IMR-90 (cell line): ENCODE measurements at regions not wholly inside any gene's neighbourhood (a gene's known extent, or its start where the extent isn't known, plus 50 kb on each side); places are given as distances from the start of the nearest gene placed in this dataset.

Source experiments
- ATAC-seq: fragments of 200-7000 bp; cut with Tn5 transposase; 2 replicates; pipeline ENCODE4 v1.9.1; 2020; ENCODE audit warnings: low read depth, mild to moderate bottlenecking, moderate library complexity
- BruUV-seq: library from RNA; stranded (reverse); fragments of 400-500 nt; replicated peaks from 2 replicates; lab custom pipeline; 2021; lab: Mats Ljungman, UMichigan
- CTCF ChIA-PET: fragments of 300-600 bp; formaldehyde crosslinking; extraction: SDS; loops from one replicate; lab custom pipeline; 2021; ENCODE audit warnings: antibody characterized with exemption; lab: Yijun Ruan, JAX
- POLR2A ChIA-PET: fragments of 300-600 bp; sonication (Branson Sonifier 250); formaldehyde crosslinking; loops from one replicate; lab custom pipeline; 2022; ENCODE audit warnings: antibody characterized with exemption; ENCODE audit not compliant: unreplicated experiment; lab: Charles Lee
- DNase-seq: peaks from one replicate; pipeline ENCODE4 v3.0.0; 2013
- H2AFZ ChIP-seq: replicated peaks from 2 replicates; pipeline ENCODE3; 2013; ENCODE audit warnings: low read length, mild to moderate bottlenecking; ENCODE audit not compliant: poor library complexity
- H2AK5ac ChIP-seq: 2 replicates; pipeline ENCODE4 v1.6.1; 2013; ENCODE audit warnings: low read depth, low read length, inconsistent platforms
- H2AK9ac ChIP-seq: replicated peaks from 2 replicates; pipeline ENCODE3; 2013; ENCODE audit warnings: mild to moderate bottlenecking, low read depth, low read length, moderate library complexity; ENCODE audit not compliant: poor library complexity
- H2BK120ac ChIP-seq: 2 replicates; pipeline ENCODE4 v1.6.1; 2013; ENCODE audit warnings: low read depth, low read length, inconsistent platforms
- H2BK15ac ChIP-seq: 3 replicates; pipeline ENCODE4 v1.6.1; 2013; ENCODE audit warnings: low read depth, low read length, inconsistent platforms
- H2BK20ac ChIP-seq: 2 replicates; pipeline ENCODE4 v1.6.1; 2013; ENCODE audit warnings: low read depth, mild to moderate bottlenecking, inconsistent platforms, low read length, moderate library complexity
- H2BK5ac ChIP-seq: 2 replicates; pipeline ENCODE4 v1.6.1; 2013; ENCODE audit warnings: mild to moderate bottlenecking, low read depth, low read length, inconsistent platforms; ENCODE audit not compliant: poor library complexity, severe bottlenecking
- H3K14ac ChIP-seq: replicated peaks from 2 replicates; pipeline ENCODE4 v1.6.1; 2013; ENCODE audit warnings: low read depth, low read length, inconsistent platforms
- H3K18ac ChIP-seq: 2 replicates; pipeline ENCODE4 v1.6.1; 2013; ENCODE audit warnings: low read depth, low read length, control low read depth
- H3K23ac ChIP-seq: 2 replicates; pipeline ENCODE4 v1.6.1; 2013; ENCODE audit warnings: low read depth, low read length, inconsistent platforms
- H3K27ac ChIP-seq: 2 replicates; pipeline ENCODE4 v1.5.1; 2013; ENCODE audit warnings: mild to moderate bottlenecking, control low read depth, low read length; ENCODE audit not compliant: insufficient read depth
- H3K27me3 ChIP-seq: 2 replicates; pipeline ENCODE4 v1.6.1; 2013; ENCODE audit warnings: low read length; ENCODE audit not compliant: control insufficient read depth, insufficient read depth
- H3K36me3 ChIP-seq: 2 replicates; pipeline ENCODE4 v1.6.1; 2013; ENCODE audit warnings: low read length, mixed read lengths; ENCODE audit not compliant: control insufficient read depth, insufficient read depth
- H3K4ac ChIP-seq: 2 replicates; pipeline ENCODE4 v1.6.1; 2013; ENCODE audit warnings: low read depth, low read length, inconsistent platforms
- H3K4me1 ChIP-seq: 2 replicates; pipeline ENCODE4 v1.6.1; 2013; ENCODE audit warnings: low read length, mixed read lengths; ENCODE audit not compliant: control insufficient read depth, insufficient read depth
- H3K4me2 ChIP-seq: 2 replicates; pipeline ENCODE4 v1.6.1; 2013; ENCODE audit warnings: low read depth, mild to moderate bottlenecking, control low read depth, low read length, moderate library complexity
- H3K4me3 ChIP-seq: 2 replicates; pipeline ENCODE4 v1.5.1; 2013; ENCODE audit warnings: low read depth, mild to moderate bottlenecking, control low read depth, low read length, moderate library complexity; ENCODE audit not compliant: insufficient read depth
- H3K56ac ChIP-seq: 2 replicates; pipeline ENCODE4 v1.6.1; 2013; ENCODE audit warnings: low read length, inconsistent platforms; ENCODE audit not compliant: insufficient read depth; ENCODE audit errors: extremely low read depth
- H3K79me1 ChIP-seq, 2 experiments: 2 replicates each; pipeline ENCODE4 v1.6.1; 2013; ENCODE audit warnings: low read length in 2 of 2, inconsistent platforms in 1 of 2, low read depth in 1 of 2
- H3K9ac ChIP-seq: 2 replicates; pipeline ENCODE4 v1.6.1; 2013; ENCODE audit warnings: low read depth, low read length, control low read depth
- H3K9me1 ChIP-seq: 2 replicates; pipeline ENCODE4 v1.6.1; 2013; ENCODE audit warnings: low read length, inconsistent platforms; ENCODE audit not compliant: insufficient read depth
- H3K9me3 ChIP-seq: 2 replicates; pipeline ENCODE4 v1.6.1; 2013; ENCODE audit warnings: low read length; ENCODE audit not compliant: control insufficient read depth, insufficient read depth
- H4K20me1 ChIP-seq: 2 replicates; pipeline ENCODE4 v1.6.1; 2013; ENCODE audit warnings: low read length, inconsistent platforms; ENCODE audit not compliant: insufficient read depth
- H4K5ac ChIP-seq: 2 replicates; pipeline ENCODE4 v1.6.1; 2013; ENCODE audit warnings: mild to moderate bottlenecking, low read depth, low read length, control low read depth
- H4K8ac ChIP-seq, 2 experiments: 2 replicates each; pipeline ENCODE4 v1.6.1; 2013; ENCODE audit warnings: low read depth in 2 of 2, low read length in 2 of 2, control low read depth in 1 of 2, inconsistent platforms in 1 of 2
- H4K91ac ChIP-seq: 2 replicates; pipeline ENCODE4 v1.6.1; 2013; ENCODE audit warnings: low read depth, low read length, inconsistent platforms; ENCODE audit not compliant: insufficient read depth
- BHLHE40 ChIP-seq: fragments of 150-350 bp; IDR thresholded peaks from 2 replicates; pipeline ENCODE4 v1.6.1; 2016; ENCODE audit warnings: mild to moderate bottlenecking, low read depth, low read length
- CEBPB ChIP-seq: IDR thresholded peaks from 2 replicates; pipeline ENCODE4 v1.6.1; 2012; ENCODE audit warnings: low read depth, low read length, improper control_type of control experiment
- CHD1 ChIP-seq: IDR thresholded peaks from 2 replicates; pipeline ENCODE4 v1.6.1; 2012; ENCODE audit warnings: low read depth, low read length, improper control_type of control experiment
- FOS ChIP-seq: fragments of 150-350 bp; IDR thresholded peaks from 2 replicates; pipeline ENCODE4 v1.6.1; 2016; ENCODE audit warnings: low read depth, low read length
- MAFK ChIP-seq: IDR thresholded peaks from 2 replicates; pipeline ENCODE4 v1.6.1; 2012; ENCODE audit warnings: low read depth, low read length, improper control_type of control experiment
- MAZ ChIP-seq: IDR thresholded peaks from 2 replicates; pipeline ENCODE4 v1.6.1; 2012; ENCODE audit warnings: low read depth, mild to moderate bottlenecking, low read length, improper control_type of control experiment, moderate library complexity, borderline replicate concordance
- MXI1 ChIP-seq: IDR thresholded peaks from 2 replicates; pipeline ENCODE4 v1.6.1; 2012; ENCODE audit warnings: low read depth, mild to moderate bottlenecking, low read length, moderate library complexity, borderline replicate concordance
- NFE2L2 ChIP-seq: fragments of 150-350 bp; IDR thresholded peaks from 2 replicates; pipeline ENCODE4 v1.6.1; 2016; ENCODE audit warnings: low read depth, mild to moderate bottlenecking, low read length
- POLR2A ChIP-seq: IDR thresholded peaks from 2 replicates; pipeline ENCODE4 v1.6.1; 2012; ENCODE audit warnings: mild to moderate bottlenecking, low read depth, low read length
- RAD21 ChIP-seq: IDR thresholded peaks from 2 replicates; pipeline ENCODE4 v1.6.1; 2012; ENCODE audit warnings: low read length, improper control_type of control experiment
- RCOR1 ChIP-seq: IDR thresholded peaks from 2 replicates; pipeline ENCODE4 v1.6.1; 2012; ENCODE audit warnings: mild to moderate bottlenecking, low read length, improper control_type of control experiment; ENCODE audit not compliant: insufficient replicate concordance
- RFX5 ChIP-seq: IDR thresholded peaks from 2 replicates; pipeline ENCODE4 v1.8.0; 2012; ENCODE audit warnings: low read depth, mild to moderate bottlenecking, low read length, moderate library complexity
- SMC3 ChIP-seq: fragments of 150-350 bp; IDR thresholded peaks from 2 replicates; pipeline ENCODE4 v1.6.1; 2016; ENCODE audit warnings: low read depth, mild to moderate bottlenecking, antibody characterized with exemption, low read length, moderate library complexity
- WGBS, 2 experiments: methylation state at CpG; one replicate each; pipeline versions ENCODE4 v1.1.5 to v1.1.7; 2013; ENCODE audit warnings: missing lambda C conversion rate in 2 of 2; ENCODE audit not compliant: insufficient read length in 1 of 2; ENCODE audit errors: extremely low coverage in 2 of 2; 5-methylcytosine and 5-hydroxymethylcytosine counted together
- dilution Hi-C: fragments of 300-500 bp; cut with HindIII; formaldehyde crosslinking; loops from one replicate; pipeline ENCODE4 v1.14.3; 2018; ENCODE audit warnings: low sequenced_read_pairs; ENCODE audit not compliant: unreplicated experiment
- in situ Hi-C: fragments of 300-500 bp; cut with MboI; formaldehyde crosslinking; loops from 3 replicates; pipeline ENCODE4 v1.14.3; 2019; ENCODE audit warnings: low sequenced_read_pairs, inconsistent platforms, mixed read lengths
- intact Hi-C: fragments of 100-400 bp; cut with micrococcal nuclease; formaldehyde crosslinking; loops from 2 replicates; pipeline ENCODE4 v1.10.0; 2022
- TF ChIP-seq, protein P1 (sequence below): fragments of 150-350 bp; IDR thresholded peaks from 2 replicates; pipeline ENCODE4 v1.6.1; 2017; ENCODE audit warnings: mild to moderate bottlenecking, antibody characterized with exemption, low read length, low read depth
- TF ChIP-seq, protein P2 (sequence below): fragments of 150-350 bp; IDR thresholded peaks from 2 replicates; pipeline ENCODE4 v1.6.1; 2016; ENCODE audit warnings: low read depth, mild to moderate bottlenecking, low read length, moderate library complexity, borderline replicate concordance
- TF ChIP-seq, protein P3 (sequence below): conservative IDR thresholded peaks from 2 replicates; pipeline ENCODE4 v1.5.1; 2012; ENCODE audit warnings: mild to moderate bottlenecking, low read depth, low read length, improper control_type of control experiment

DNA sequence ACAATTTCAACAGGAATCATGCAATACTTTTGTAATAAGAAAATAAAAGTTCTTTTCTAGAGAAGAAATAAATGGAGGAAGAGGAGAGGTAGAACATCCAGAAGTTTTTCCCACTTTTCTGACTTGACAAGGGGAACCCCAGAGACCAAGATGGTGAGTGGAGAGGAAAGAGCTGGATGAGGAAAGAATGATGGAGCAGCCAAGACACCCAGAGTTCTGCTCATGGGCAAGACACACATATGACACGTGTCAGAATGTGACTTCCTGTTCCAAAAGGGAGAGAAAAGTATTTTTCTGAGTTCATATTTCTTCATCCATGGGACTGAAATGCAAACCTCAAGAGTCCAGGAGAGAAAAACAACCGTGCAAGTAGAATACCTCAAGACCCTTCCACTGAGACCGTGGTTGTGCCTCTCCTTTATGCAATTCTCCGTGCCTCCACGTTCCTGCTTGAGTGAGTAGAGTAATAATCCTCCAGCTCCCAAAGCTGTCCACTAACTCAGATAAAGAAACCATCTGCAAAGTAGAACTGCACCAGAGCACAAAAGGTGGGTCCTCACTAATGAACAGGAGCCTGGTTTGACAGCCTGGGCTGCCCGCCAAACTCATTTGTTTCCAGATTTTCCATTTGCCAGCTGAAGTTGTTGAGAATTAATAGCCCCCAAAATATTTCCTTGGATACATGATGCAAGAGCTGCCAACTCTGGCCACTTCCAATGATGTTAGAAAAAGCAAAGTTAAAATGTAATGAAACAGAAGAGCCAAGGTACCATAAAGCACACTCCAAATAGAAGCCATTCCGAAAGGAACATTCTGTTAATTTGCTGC lies 272.6 kb upstream of the IGF1R start:
- ATAC-seq (no peak), DNase-seq (no peak)
- intact Hi-C loops = no loop called here
- H4K5ac ChIP-seq = no peak overlapping the region
- H3K9me1 ChIP-seq = no peaks in the 10 kb centered on the region
- CTCF ChIA-PET = no interaction called here
- H3K27ac ChIP-seq = no peak overlapping the region
- H3K79me1 ChIP-seq = no peaks in the 10 kb centered on the region
- no peak overlapping the region for H4K8ac ChIP-seq
- no CpG with 5 or more reads among the region's 7 CpGs for WGBS, 2 experiments
- H2AK9ac ChIP-seq = no peak overlapping the region
- H3K36me3 ChIP-seq = no peaks in the 10 kb centered on the region
- no peak overlapping the region for H3K4ac ChIP-seq
- no peak overlapping the region for H3K14ac ChIP-seq
- H2BK120ac ChIP-seq = no peak overlapping the region
- H2AFZ ChIP-seq = no peak overlapping the region
- in situ Hi-C loops = no loop called here
- H2BK5ac ChIP-seq = no peak overlapping the region
- H2BK20ac ChIP-seq = no peak overlapping the region
- no peak overlapping the region for H3K23ac ChIP-seq
- dilution Hi-C loops = no loop called here
- no peak overlapping the region for H3K56ac ChIP-seq
- POLR2A ChIA-PET = no interaction called here
- TF ChIP-seq MXI1 = no peak
- TF ChIP-seq RCOR1 = no peak
- TF ChIP-seq, protein P1, sequence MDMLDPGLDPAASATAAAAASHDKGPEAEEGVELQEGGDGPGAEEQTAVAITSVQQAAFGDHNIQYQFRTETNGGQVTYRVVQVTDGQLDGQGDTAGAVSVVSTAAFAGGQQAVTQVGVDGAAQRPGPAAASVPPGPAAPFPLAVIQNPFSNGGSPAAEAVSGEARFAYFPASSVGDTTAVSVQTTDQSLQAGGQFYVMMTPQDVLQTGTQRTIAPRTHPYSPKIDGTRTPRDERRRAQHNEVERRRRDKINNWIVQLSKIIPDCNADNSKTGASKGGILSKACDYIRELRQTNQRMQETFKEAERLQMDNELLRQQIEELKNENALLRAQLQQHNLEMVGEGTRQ = no peak
- TF ChIP-seq CEBPB = no peak
- TF ChIP-seq, protein P2, sequence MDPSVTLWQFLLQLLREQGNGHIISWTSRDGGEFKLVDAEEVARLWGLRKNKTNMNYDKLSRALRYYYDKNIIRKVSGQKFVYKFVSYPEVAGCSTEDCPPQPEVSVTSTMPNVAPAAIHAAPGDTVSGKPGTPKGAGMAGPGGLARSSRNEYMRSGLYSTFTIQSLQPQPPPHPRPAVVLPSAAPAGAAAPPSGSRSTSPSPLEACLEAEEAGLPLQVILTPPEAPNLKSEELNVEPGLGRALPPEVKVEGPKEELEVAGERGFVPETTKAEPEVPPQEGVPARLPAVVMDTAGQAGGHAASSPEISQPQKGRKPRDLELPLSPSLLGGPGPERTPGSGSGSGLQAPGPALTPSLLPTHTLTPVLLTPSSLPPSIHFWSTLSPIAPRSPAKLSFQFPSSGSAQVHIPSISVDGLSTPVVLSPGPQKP = no peak
- TF ChIP-seq NFE2L2 = no peak
- TF ChIP-seq MAFK = no peak
- no peak for TF ChIP-seq MAZ
- TF ChIP-seq POLR2A = no peak
- TF ChIP-seq SMC3 = no peak
- TF ChIP-seq RFX5 = no peak
- no peak for TF ChIP-seq BHLHE40
- no peak for TF ChIP-seq CHD1
- TF ChIP-seq FOS = no peak
- TF ChIP-seq RAD21 = no peak
- TF ChIP-seq, protein P3, sequence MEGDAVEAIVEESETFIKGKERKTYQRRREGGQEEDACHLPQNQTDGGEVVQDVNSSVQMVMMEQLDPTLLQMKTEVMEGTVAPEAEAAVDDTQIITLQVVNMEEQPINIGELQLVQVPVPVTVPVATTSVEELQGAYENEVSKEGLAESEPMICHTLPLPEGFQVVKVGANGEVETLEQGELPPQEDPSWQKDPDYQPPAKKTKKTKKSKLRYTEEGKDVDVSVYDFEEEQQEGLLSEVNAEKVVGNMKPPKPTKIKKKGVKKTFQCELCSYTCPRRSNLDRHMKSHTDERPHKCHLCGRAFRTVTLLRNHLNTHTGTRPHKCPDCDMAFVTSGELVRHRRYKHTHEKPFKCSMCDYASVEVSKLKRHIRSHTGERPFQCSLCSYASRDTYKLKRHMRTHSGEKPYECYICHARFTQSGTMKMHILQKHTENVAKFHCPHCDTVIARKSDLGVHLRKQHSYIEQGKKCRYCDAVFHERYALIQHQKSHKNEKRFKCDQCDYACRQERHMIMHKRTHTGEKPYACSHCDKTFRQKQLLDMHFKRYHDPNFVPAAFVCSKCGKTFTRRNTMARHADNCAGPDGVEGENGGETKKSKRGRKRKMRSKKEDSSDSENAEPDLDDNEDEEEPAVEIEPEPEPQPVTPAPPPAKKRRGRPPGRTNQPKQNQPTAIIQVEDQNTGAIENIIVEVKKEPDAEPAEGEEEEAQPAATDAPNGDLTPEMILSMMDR = no peak
- H3K4me1 ChIP-seq = no peaks in the 10 kb centered on the region
- H4K91ac ChIP-seq = no peak overlapping the region
- H3K4me3 ChIP-seq = no peak overlapping the region
- no peaks in the 10 kb centered on the region for H3K27me3 ChIP-seq
- no peak overlapping the region for H3K9ac ChIP-seq
- no peak overlapping the region for H3K4me2 ChIP-seq
- H3K18ac ChIP-seq = no peak overlapping the region
- H4K20me1 ChIP-seq = no peaks in the 10 kb centered on the region
- no peak overlapping the region for H2AK5ac ChIP-seq
- no TSS peak for BruUV-seq
- H2BK15ac ChIP-seq = no peak overlapping the region
- H3K9me3 ChIP-seq = peaks cover 6% of the 10 kb centered on the region; the same call in 1 of the 2 replicates
